ENCODE measurements at regions not wholly inside any gene's neighbourhood (a gene's known extent, or its start where the extent isn't known, plus 50 kb on each side); places are given as distances from the start of the nearest gene placed in this dataset.
A peak's percentile ranks its signal among the peaks of the same experiment; 100 is the strongest.
"Not testable (repeated sequence)": the region's sequence is repeated elsewhere in the genome, so short reads cannot be mapped to it uniquely, and the experiment has no call there.

GRCh38 chr2:182636699-182637098 lies 79.4 kb upstream of the DNAJC10 start:
- DNase-seq (ENCODE audit: low spot score), result no peak

- no peak for DNase-seq (ENCODE audit: low spot score)
Measured at GRCh38 chr2:182638667-182639066, 77.4 kb upstream of the DNAJC10 start.

DNA sequence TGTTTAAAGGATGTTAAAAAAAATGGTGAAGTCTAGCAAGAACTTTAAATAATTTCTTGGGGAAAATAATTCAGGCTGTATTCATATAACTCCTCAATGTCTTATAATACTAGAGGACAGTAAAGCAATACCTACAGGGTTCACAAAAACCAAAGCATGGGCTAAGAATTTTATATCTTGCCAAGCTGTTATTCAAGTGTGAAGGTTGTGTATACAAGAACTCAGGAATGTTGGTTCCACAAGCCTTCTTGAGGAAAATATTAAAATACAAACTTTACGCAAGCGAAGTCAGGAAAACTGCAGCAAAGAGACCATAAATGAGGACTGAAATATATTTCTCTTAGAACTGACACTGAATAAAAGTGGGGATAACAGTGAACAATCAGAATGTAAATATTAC lies 76.1 kb upstream of the DNAJC10 start:
- DNase-seq (ENCODE audit: low spot score), result no peak

DNA sequence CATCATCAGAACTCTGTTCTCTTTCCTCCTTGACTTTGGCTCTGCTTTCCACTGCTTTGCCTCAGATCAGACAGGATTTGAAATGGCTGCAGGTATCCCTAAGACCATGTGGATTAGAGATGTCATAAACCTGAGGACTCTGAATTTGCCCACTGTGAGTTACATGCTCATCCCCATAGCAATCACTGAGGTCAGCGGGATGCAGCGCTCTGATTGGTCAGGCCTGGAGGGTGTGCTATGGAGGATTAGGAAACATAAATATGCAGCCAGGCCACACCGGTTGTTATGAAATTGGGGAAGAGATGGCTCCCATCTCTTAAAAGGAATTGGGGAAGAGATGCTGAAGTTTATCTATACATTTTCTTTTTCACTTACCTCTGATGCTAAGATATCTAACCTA lies 73.7 kb upstream of the DNAJC10 start:
- peak; percentile 44 for DNase-seq (ENCODE audit: low spot score)

GRCh38 chr2:182646763-182647498 lies 69.1 kb upstream of the DNAJC10 start:
- no peak for DNase-seq (ENCODE audit: low spot score)

DNA sequence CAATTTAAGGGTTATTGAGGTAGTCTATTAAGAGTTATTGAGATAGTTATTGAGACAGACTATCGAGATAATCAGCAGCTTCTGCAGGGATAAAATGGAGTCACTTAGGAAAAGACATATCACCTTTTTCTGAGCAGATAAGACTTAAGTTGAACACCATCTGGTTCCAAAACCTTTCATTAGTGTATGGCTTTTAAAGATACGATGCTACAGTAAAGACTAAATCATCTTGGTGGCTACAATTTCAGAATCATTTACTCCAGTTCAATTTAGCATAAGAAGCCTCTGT lies 68.6 kb upstream of the DNAJC10 start:
- no peak for DNase-seq (ENCODE audit: low spot score)

DNA sequence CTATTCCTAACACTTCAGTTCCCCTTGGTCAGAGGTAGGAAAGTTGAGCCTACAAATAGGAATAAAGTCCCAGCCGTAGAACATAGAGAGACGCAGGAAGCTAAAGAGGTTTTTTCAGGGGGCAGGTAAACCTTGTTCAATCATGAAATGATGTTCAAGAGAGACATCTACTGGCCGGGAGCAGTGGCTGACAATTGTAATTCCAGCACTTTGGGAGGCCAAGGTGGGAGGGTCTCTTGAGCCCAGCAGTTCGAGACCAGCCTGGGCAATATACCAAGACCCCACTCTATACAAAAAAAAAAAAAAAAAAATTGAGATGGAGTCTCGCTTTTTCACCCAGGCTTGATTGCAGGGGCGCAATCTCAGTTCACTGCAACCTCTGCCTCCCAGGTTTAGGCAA lies 66.7 kb upstream of the DNAJC10 start:
- peak; percentile 20 for DNase-seq (ENCODE audit: low spot score)

- DNase-seq (ENCODE audit: low spot score), result peak; percentile 50
Measured at GRCh38 chr2:182650704-182651103, 65.4 kb upstream of the DNAJC10 start.

GRCh38 chr2:182652326-182652725 lies 63.7 kb upstream of the DNAJC10 start:
- peak; percentile 7 for DNase-seq (ENCODE audit: low spot score)

- no peak for DNase-seq (ENCODE audit: low spot score)
Measured at GRCh38 chr2:182655750-182656149, 60.3 kb upstream of the DNAJC10 start.

DNA sequence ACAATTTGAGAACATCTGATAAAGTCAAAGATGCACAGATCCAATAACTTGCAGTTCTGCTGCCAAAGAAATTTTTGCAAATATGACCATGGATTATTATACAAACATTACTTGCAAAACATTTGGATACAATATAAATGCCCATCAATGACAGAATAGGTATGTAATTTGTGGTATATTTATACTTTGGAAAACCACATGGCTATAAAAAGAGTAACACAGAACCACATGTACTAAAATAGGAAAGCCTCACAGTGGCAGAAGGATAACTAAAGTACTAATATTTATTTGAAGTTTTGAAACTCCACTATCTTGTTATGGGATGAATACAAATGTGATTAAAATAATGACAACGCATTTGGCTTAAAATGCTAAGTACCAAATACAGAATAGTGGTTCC lies 51.8 kb upstream of the DNAJC10 start:
- DNase-seq (ENCODE audit: low spot score), result no peak

DNA sequence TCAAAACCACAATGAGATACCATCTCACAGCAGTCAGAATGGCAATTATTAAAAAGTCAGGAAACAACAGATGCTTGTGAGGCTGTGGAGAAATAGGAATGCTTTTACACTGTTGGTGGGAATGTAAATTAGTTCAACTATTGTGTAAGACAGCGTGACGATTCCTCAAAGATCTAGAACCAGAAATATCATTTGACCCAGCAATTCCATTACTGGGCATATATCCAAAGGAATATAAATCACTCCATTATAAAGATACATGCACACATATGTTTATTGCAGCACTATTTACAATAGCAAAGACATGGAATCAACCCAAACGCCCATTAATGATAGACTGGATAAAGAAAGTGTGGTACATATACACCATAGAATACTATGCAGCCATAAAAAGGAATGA lies 50.6 kb upstream of the DNAJC10 start:
- not testable (repeated sequence) for DNase-seq (ENCODE audit: low spot score)
